NCI-H128 (cell line): ENCODE measurements at regions not wholly inside any gene's neighbourhood (a gene's known extent, or its start where the extent isn't known, plus 50 kb on each side); places are given as distances from the start of the nearest gene placed in this dataset.
"Not testable (repeated sequence)": the region's sequence is repeated elsewhere in the genome, so short reads cannot be mapped to it uniquely, and the experiment has no call there.

Source experiments
- DNase-seq: peaks from one replicate; lab custom pipeline; 2025; ENCODE audit not compliant: unreplicated experiment; lab: John Stamatoyannopoulos, UW

- no peak for DNase-seq
Measured at GRCh38 chr19:13652810-13653590, 111.3 kb upstream of the MRI1 start.

- DNase-seq, result no peak
Measured at GRCh38 chr19:13646758-13647157, 117.6 kb upstream of the MRI1 start.

GRCh38 chr19:13644645-13645044, 119.7 kb upstream of the MRI1 start:
- DNase-seq, result no peak

GRCh38 chr19:13640611-13641010, 123.7 kb upstream of the MRI1 start:
- DNase-seq, result no peak

GRCh38 chr19:13639342-13639929, 124.9 kb upstream of the MRI1 start:
- no peak for DNase-seq

GRCh38 chr19:13637664-13638063, 126.7 kb upstream of the MRI1 start:
- DNase-seq, result no peak

- DNase-seq, result no peak
Measured at GRCh38 chr19:13634658-13635057, 128.4 kb upstream of the CACNA1A start.

GRCh38 chr19:13633522-13633922, 127.2 kb upstream of the CACNA1A start:
- no peak for DNase-seq

GRCh38 chr19:13633109-13633508, 126.8 kb upstream of the CACNA1A start:
- peak; percentile 92 for DNase-seq

- DNase-seq, result not testable (repeated sequence)
Measured at GRCh38 chr19:13632164-13632563, 125.9 kb upstream of the CACNA1A start.

- DNase-seq, result no peak
Measured at GRCh38 chr19:13629687-13630357, 123.5 kb upstream of the CACNA1A start.

GRCh38 chr19:13627531-13627930, 121.3 kb upstream of the CACNA1A start:
- DNase-seq, result no peak

- DNase-seq, result peak; percentile 39
Measured at GRCh38 chr19:13623716-13624710, 117.7 kb upstream of the CACNA1A start.

- no peak for DNase-seq
Measured at GRCh38 chr19:13622766-13623715, 116.8 kb upstream of the CACNA1A start.

- no peak for DNase-seq
Measured at GRCh38 chr19:13621413-13621812, 115.1 kb upstream of the CACNA1A start.

- no peak for DNase-seq
Measured at GRCh38 chr19:13619203-13619632, 112.9 kb upstream of the CACNA1A start.

- DNase-seq, result no peak
Measured at GRCh38 chr19:13615890-13616289, 109.6 kb upstream of the CACNA1A start.

- DNase-seq, result no peak
Measured at GRCh38 chr19:13613447-13613846, 107.2 kb upstream of the CACNA1A start.

GRCh38 chr19:13611596-13611995, 105.3 kb upstream of the CACNA1A start:
- DNase-seq, result no peak
